ENCODE measurements at regions not wholly inside any gene's neighbourhood (a gene's known extent, or its start where the extent isn't known, plus 50 kb on each side); places are given as distances from the start of the nearest gene placed in this dataset.

GRCh38 chr16:85971902-85972638 lies 73.1 kb downstream of the IRF8 start:
- DNase-seq = no peak

GRCh38 chr16:85974428-85975375 lies 75.7 kb downstream of the IRF8 start:
- no peak for DNase-seq

GRCh38 chr16:85975451-85975981 lies 76.6 kb downstream of the IRF8 start:
- DNase-seq = no peak

- no peak for DNase-seq
These were observed 79.4 kb downstream of the IRF8 start for GRCh38 chr16:85978291-85978775.

- no peak for DNase-seq
These were observed 80.0 kb downstream of the IRF8 start for GRCh38 chr16:85978976-85979375.

- no peak for DNase-seq
These were observed 80.6 kb downstream of the IRF8 start for GRCh38 chr16:85979605-85980004.

- no peak for DNase-seq
These were observed 81.7 kb downstream of the IRF8 start for GRCh38 chr16:85980686-85981085.

GRCh38 chr16:85981826-85982562 lies 83.0 kb downstream of the IRF8 start:
- no peak for DNase-seq

GRCh38 chr16:85982563-85982939 lies 83.6 kb downstream of the IRF8 start:
- no peak for DNase-seq

GRCh38 chr16:85983064-85983463 lies 84.1 kb downstream of the IRF8 start:
- no peak for DNase-seq

- DNase-seq = no peak
These were observed 84.8 kb downstream of the IRF8 start for GRCh38 chr16:85983606-85984230.

GRCh38 chr16:85984231-85984880 lies 85.4 kb downstream of the IRF8 start:
- no peak for DNase-seq

GRCh38 chr16:85984947-85985451 lies 86.0 kb downstream of the IRF8 start:
- DNase-seq = no peak

GRCh38 chr16:85986931-85987749 lies 88.2 kb downstream of the IRF8 start:
- DNase-seq = no peak

GRCh38 chr16:85987750-85988078 lies 88.8 kb downstream of the IRF8 start:
- no peak for DNase-seq

- no peak for DNase-seq
These were observed 89.3 kb downstream of the IRF8 start for GRCh38 chr16:85988306-85988705.

GRCh38 chr16:85988723-85989313 lies 89.9 kb downstream of the IRF8 start:
- no peak for DNase-seq

- no peak for DNase-seq
These were observed 90.4 kb downstream of the IRF8 start for GRCh38 chr16:85989376-85989775.

- DNase-seq = no peak
These were observed 91.1 kb downstream of the IRF8 start for GRCh38 chr16:85989863-85990643.

- DNase-seq = no peak
These were observed 91.9 kb downstream of the IRF8 start for GRCh38 chr16:85990861-85991301.

Data from amniotic stem cell (primary cell).